Gastroesophageal sphincter (tissue), 2 donors: ENCODE measurements at regions not wholly inside any gene's neighbourhood (a gene's known extent, or its start where the extent isn't known, plus 50 kb on each side); places are given as distances from the start of the nearest gene placed in this dataset.

Experiments
- EP300 ChIP-seq: sonication (generic); formaldehyde crosslinking; IDR thresholded peaks from one replicate; pipeline ENCODE4 v1.6.1; 2017; ENCODE audit warnings: antibody characterized with exemption, mild to moderate bottlenecking
- POLR2A ChIP-seq, 2 donors: fragments of 450-650 bp; IDR thresholded peaks; one replicate each; pipeline ENCODE4 v1.6.1; 2017; ENCODE audit warnings: antibody characterized with exemption in 2 of 2, mild to moderate bottlenecking in 2 of 2, moderate library complexity in 1 of 2

GRCh38 chr6:40819182-40819834 lies 219.7 kb downstream of the UNC5CL start:
- no peak for TF ChIP-seq POLR2A (IDR thresholded peaks at IDR 0.05)
- no peak for TF ChIP-seq EP300
